ENCODE measurements at regions not wholly inside any gene's neighbourhood (a gene's known extent, or its start where the extent isn't known, plus 50 kb on each side); places are given as distances from the start of the nearest gene placed in this dataset.

- TF ChIP-seq CTCF (conservative IDR thresholded peaks at IDR 0.05) = no peak
- no peak overlapping the region for H4K91ac ChIP-seq (ENCODE audit: insufficient read length, low read depth, low read length)
- Mint-ChIP-seq H3K27me3 (ENCODE audit: low read depth) (no peaks in the 10 kb centered on the region), H3K36me3 (ENCODE audit: insufficient read depth in 1 of 3, low read depth in 3 of 3) (no peaks in the 10 kb centered on the region), H3K27ac (no peak overlapping the region; a peak in 1 of 7 replicates), H3K4me3 (no peak overlapping the region), H3K9me3 (no peaks in the 10 kb centered on the region; a peak in 1 of 5 replicates), H3K4me1 (peaks cover 9 to 16% of the 10 kb centered on the region in 2 experiments)
- no peaks in the 10 kb centered on the region for H3K79me1 ChIP-seq (ENCODE audit: insufficient read depth, low read depth, low read length, poor library complexity, severe bottlenecking)
- H3K23me2 ChIP-seq (ENCODE audit: insufficient read length, low read depth, low read length, poor library complexity, severe bottlenecking) = no peaks in the 10 kb centered on the region
- H3K4me1 ChIP-seq (ENCODE audit: insufficient read depth, low read length) = no peaks in the 10 kb centered on the region
- no peak overlapping the region for H2AFZ ChIP-seq (ENCODE audit: low read length)
- H3K9ac ChIP-seq (ENCODE audit: extremely low read depth, insufficient read length, low read length) = no peak overlapping the region
- H2BK20ac ChIP-seq (ENCODE audit: low read depth, low read length, poor library complexity, severe bottlenecking) = no peak overlapping the region
- no peak overlapping the region for H2BK5ac ChIP-seq (ENCODE audit: insufficient read length, low read length)
- H2BK12ac ChIP-seq (ENCODE audit: insufficient read length, low read depth, low read length) = no peak overlapping the region
- no peak for DNase-seq
- no peak overlapping the region for H2BK120ac ChIP-seq (ENCODE audit: low read depth, low read length, poor library complexity, severe bottlenecking)
- no peak overlapping the region for H2BK15ac ChIP-seq (ENCODE audit: low read depth, low read length)
- no peak overlapping the region for H3K18ac ChIP-seq (ENCODE audit: insufficient read length, low read depth, low read length)
- no CpG with 5 or more reads among the region's 8 CpGs for WGBS (ENCODE audit: extremely low coverage, insufficient read length, low lambda C conversion rate)
- no peaks in the 10 kb centered on the region for H3K9me3 ChIP-seq (ENCODE audit: control insufficient read depth, low read depth, low read length)
- no peak overlapping the region for H2AK5ac ChIP-seq (ENCODE audit: insufficient read length, low read length)
- H4K8ac ChIP-seq (replicated peaks; ENCODE audit: insufficient read length, low read depth, low read length) = no peak overlapping the region
- H3K79me2 ChIP-seq (ENCODE audit: insufficient read depth, low read length) = no peaks in the 10 kb centered on the region
- H3K56ac ChIP-seq (ENCODE audit: insufficient read length, low read depth, low read length) = no peak overlapping the region
- no peak overlapping the region for H4K5ac ChIP-seq (ENCODE audit: insufficient read length, low read depth, low read length)
- H3T11ph ChIP-seq (ENCODE audit: low read length) = no peak overlapping the region
- no peak overlapping the region for H3K4me2 ChIP-seq (ENCODE audit: insufficient read depth, insufficient read length, low read length)
- no peak overlapping the region for H3K27ac ChIP-seq (ENCODE audit: insufficient read length, low read depth, low read length)
- H3K4ac ChIP-seq (ENCODE audit: low read depth, low read length) = no peak overlapping the region
- H4K20me1 ChIP-seq (ENCODE audit: control insufficient read depth, insufficient read depth, insufficient read length) = no peaks in the 10 kb centered on the region
- no peaks in the 10 kb centered on the region for H3K27me3 ChIP-seq (ENCODE audit: insufficient read depth, low read length)
- H3K23ac ChIP-seq (ENCODE audit: insufficient read length, low read depth, low read length) = no peak overlapping the region
- no peak overlapping the region for H3K14ac ChIP-seq (ENCODE audit: insufficient read depth, low read length)
Measured at GRCh38 chr13:109665240-109665639, 121.1 kb downstream of the IRS2 start.

Data from H9 (cell line).